Osteocyte (in vitro differentiated cells): ENCODE measurements at regions not wholly inside any gene's neighbourhood (a gene's known extent, or its start where the extent isn't known, plus 50 kb on each side); places are given as distances from the start of the nearest gene placed in this dataset.

ENCODE experiments used
- DNase-seq: peaks from one replicate; pipeline ENCODE4 v3.0.0; 2021; ENCODE audit warnings: mixed read lengths; ENCODE audit not compliant: unreplicated experiment; ENCODE audit errors: extremely low spot score
- H3K27ac Mint-ChIP-seq: one replicate; pipeline ENCODE4 v1.8.0; 2021; ENCODE audit warnings: mild to moderate bottlenecking, mixed read lengths; ENCODE audit not compliant: unreplicated experiment
- H3K27me3 Mint-ChIP-seq: one replicate; pipeline ENCODE4 v1.8.0; 2021; ENCODE audit warnings: mixed read lengths; ENCODE audit not compliant: unreplicated experiment
- H3K36me3 Mint-ChIP-seq: one replicate; pipeline ENCODE4 v1.8.0; 2021; ENCODE audit warnings: mixed read lengths; ENCODE audit not compliant: unreplicated experiment
- H3K4me1 Mint-ChIP-seq: one replicate; pipeline ENCODE4 v1.8.0; 2021; ENCODE audit warnings: mixed read lengths; ENCODE audit not compliant: unreplicated experiment
- H3K4me3 Mint-ChIP-seq: one replicate; pipeline ENCODE4 v1.8.0; 2021; ENCODE audit warnings: mild to moderate bottlenecking, moderate library complexity, mixed read lengths; ENCODE audit not compliant: unreplicated experiment
- H3K9me3 Mint-ChIP-seq: one replicate; pipeline ENCODE4 v1.8.0; 2021; ENCODE audit warnings: mixed read lengths; ENCODE audit not compliant: unreplicated experiment
- CTCF ChIP-seq: fragments of 200-600 bp; sonication (generic); IDR thresholded peaks from 2 replicates; pipeline ENCODE4 v1.5.0; 2021; ENCODE audit warnings: antibody characterized with exemption, mild to moderate bottlenecking, moderate library complexity

- Mint-ChIP-seq H3K27me3 (no peaks in the 10 kb centered on the region), H3K4me1 (peaks cover 17% of the 10 kb centered on the region)
- DNase-seq = no peak
These were observed 672.9 kb upstream of the GRAMD2B start for GRCh38 chr5:125750147-125750860.

GRCh38 chr5:125750861-125751186 lies 672.4 kb upstream of the GRAMD2B start:
- Mint-ChIP-seq H3K27me3 (no peaks in the 10 kb centered on the region), H3K27ac (no peak overlapping the region), H3K36me3 (no peaks in the 10 kb centered on the region), H3K4me3 (no peak overlapping the region), H3K9me3 (no peaks in the 10 kb centered on the region), H3K4me1 (peaks cover 17% of the 10 kb centered on the region)
- TF ChIP-seq CTCF = no peak
- no peak for DNase-seq

More at GRCh38 chr5:125750147-125750860, 672.9 kb upstream of the GRAMD2B start:
- H3K27ac Mint-ChIP-seq = no peak overlapping the region
- H3K36me3 Mint-ChIP-seq = no peaks in the 10 kb centered on the region
- no peaks in the 10 kb centered on the region for H3K9me3 Mint-ChIP-seq
- TF ChIP-seq CTCF = no peak
- no peak overlapping the region for H3K4me3 Mint-ChIP-seq

DNA sequence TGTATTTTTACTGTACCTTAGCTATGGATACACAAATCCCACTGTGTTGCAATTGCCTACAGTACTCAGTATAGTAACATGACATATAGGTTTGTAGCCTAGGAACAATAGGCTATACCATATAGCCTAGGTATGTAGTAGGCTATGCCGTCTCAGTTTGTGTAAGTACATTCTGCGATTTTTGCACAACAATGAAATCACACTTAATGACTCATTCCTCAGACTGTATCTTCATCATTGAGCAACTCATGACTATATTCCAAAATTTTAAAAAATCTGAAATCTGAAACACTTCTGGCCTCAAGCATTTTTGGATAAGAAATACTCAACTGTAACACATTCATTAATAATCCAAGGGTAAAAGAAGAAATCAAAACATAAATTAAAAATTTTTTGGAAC lies 666.8 kb upstream of the GRAMD2B start:
- H3K9me3 Mint-ChIP-seq = peaks cover 15% of the 10 kb centered on the region
- H3K4me1 Mint-ChIP-seq = no peaks in the 10 kb centered on the region
- no peaks in the 10 kb centered on the region for H3K27me3 Mint-ChIP-seq
- no peak overlapping the region for H3K27ac Mint-ChIP-seq
- H3K36me3 Mint-ChIP-seq = peaks cover 2% of the 10 kb centered on the region
- no peak for TF ChIP-seq CTCF
- DNase-seq = no peak
- H3K4me3 Mint-ChIP-seq = no peak overlapping the region

DNA sequence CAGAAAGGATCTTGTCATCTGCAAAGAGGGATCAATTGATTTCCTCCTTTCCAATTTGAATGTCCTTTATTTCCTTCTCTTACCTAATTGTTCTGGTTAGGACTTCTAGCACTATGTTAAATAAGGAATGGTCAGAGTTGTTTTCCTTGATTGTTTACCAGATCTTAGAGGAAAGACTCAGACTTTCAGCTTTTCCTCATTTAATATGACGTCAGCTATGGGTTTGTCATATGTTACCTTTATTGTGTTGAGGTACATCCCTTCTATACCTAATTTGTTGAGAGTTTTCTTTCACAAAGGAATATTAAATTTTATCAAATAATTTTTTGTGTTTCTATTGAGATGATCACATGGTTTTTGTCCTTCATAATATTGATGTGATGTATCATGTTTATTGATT lies 656.5 kb upstream of the GRAMD2B start:
- Mint-ChIP-seq H3K9me3 (peaks cover 18% of the 10 kb centered on the region), H3K36me3 (no peaks in the 10 kb centered on the region), H3K27me3 (no peaks in the 10 kb centered on the region), H3K4me1 (peaks cover 3% of the 10 kb centered on the region), H3K27ac (no peak overlapping the region), H3K4me3 (no peak overlapping the region)
- DNase-seq = no peak
- no peak for TF ChIP-seq CTCF

DNA sequence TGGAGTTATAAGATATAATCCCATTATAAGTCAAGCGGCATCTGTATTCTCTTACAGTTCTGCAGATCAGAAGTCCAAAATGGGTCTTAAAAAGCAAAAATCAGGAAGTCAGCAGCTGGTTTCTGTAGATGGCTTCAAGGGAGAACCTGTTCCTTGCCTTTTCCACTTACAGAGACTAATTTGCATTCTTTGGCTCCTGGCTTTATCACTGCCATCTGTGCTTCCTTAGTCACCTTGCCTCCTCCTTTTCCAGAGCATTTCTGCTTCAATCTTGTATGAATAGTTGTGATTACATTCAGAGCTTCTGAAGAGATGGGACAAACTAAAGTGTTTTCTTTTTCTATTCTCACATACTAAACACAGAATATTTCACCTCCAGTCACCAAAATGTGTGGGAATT lies 647.3 kb upstream of the GRAMD2B start:
- Mint-ChIP-seq H3K27me3 (peaks cover 2% of the 10 kb centered on the region), H3K36me3 (no peaks in the 10 kb centered on the region), H3K9me3 (no peaks in the 10 kb centered on the region), H3K4me3 (no peak overlapping the region), H3K27ac (no peak overlapping the region), H3K4me1 (no peaks in the 10 kb centered on the region)
- no peak for DNase-seq
- no peak for TF ChIP-seq CTCF
